Mucosa of stomach (tissue), 1 donor: ENCODE measurements at regions not wholly inside any gene's neighbourhood (a gene's known extent, or its start where the extent isn't known, plus 50 kb on each side); places are given as distances from the start of the nearest gene placed in this dataset.
"Not testable (repeated sequence)": the region's sequence is repeated elsewhere in the genome, so short reads cannot be mapped to it uniquely, and the experiment has no call there.

Experiments used
- H3K27me3 ChIP-seq: one replicate; pipeline ENCODE4 v1.7.0; 2013; ENCODE audit warnings: mild to moderate bottlenecking, low read length; ENCODE audit not compliant: control insufficient read depth, insufficient read depth
- H3K36me3 ChIP-seq: one replicate; pipeline ENCODE4 v1.7.0; 2013; ENCODE audit warnings: low read length; ENCODE audit not compliant: control insufficient read depth, insufficient read depth
- H3K4me1 ChIP-seq: one replicate; pipeline ENCODE4 v1.7.0; 2013; ENCODE audit warnings: mild to moderate bottlenecking, low read length; ENCODE audit not compliant: control insufficient read depth, insufficient read depth
- H3K4me3 ChIP-seq: one replicate; pipeline ENCODE4 v1.7.0; 2013; ENCODE audit warnings: low read length
- H3K9ac ChIP-seq: one replicate; pipeline ENCODE4 v1.7.0; 2013; ENCODE audit warnings: mild to moderate bottlenecking, low read length, moderate library complexity
- H3K9me3 ChIP-seq: one replicate; pipeline ENCODE4 v1.7.0; 2013; ENCODE audit warnings: mild to moderate bottlenecking, low read length, moderate library complexity; ENCODE audit not compliant: control insufficient read depth
- donor health status: Pancreatic carcinoma.

DNA sequence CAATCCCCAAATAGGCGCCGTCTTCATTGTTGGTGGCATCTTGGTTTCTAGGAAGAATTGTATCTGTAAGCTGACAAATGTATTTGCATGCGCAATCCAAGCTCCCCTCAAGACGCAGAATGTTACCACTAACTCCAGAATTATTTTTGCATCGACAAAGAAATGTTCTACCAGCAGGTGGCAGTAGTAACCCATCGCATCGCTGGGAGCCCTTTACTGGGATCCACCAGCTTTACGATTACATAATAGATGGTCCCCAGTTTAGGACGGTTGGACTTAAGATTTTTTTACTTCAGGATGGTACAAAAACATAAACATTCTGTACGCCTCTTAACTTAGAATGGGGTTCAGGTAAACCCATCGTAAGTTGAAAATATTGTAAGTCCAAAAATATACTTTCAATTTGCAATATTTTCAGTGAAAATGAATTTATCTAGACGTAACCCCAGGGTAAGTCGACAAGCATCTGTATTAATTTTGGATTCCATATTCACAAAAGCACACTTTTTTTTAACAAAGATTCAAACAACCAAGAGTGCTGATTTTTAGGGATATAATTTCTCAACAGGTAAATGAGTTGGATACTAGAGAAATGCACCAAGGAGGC lies 114.0 kb upstream of the COBL start:
- Histone ChIP-seq H3K4me3 (no peak overlapping the region), H3K4me1 (no peaks in the 10 kb centered on the region), H3K9me3 (no peaks in the 10 kb centered on the region), H3K9ac (no peak overlapping the region), H3K36me3 (no peaks in the 10 kb centered on the region), H3K27me3 (no peaks in the 10 kb centered on the region)

GRCh38 chr7:51428217-51428887 lies 111.7 kb upstream of the COBL start:
- Histone ChIP-seq H3K36me3 (no peaks in the 10 kb centered on the region), H3K4me3 (no peak overlapping the region), H3K9ac (no peak overlapping the region), H3K9me3 (no peaks in the 10 kb centered on the region), H3K4me1 (no peaks in the 10 kb centered on the region), H3K27me3 (no peaks in the 10 kb centered on the region)

DNA sequence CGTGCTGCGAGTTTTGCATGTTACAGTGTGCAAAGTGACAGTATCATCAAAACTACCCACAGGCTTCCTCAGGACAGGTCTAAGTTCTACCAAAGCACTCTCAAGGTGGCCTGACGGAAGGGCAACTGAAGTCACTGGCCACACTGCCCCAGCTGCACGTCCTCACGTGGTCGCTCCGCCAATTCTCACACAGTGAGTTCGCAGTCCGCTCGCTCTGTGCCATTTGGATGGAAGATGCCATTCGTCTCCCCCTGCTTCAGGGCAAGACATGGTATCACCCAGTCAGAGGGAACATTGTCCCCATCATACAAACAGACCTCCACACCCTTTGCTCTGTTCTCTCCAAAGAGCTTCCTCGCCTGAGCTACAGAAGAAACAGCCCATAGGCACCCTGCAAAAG lies 109.6 kb upstream of the COBL start:
- Histone ChIP-seq H3K4me1 (no peaks in the 10 kb centered on the region), H3K36me3 (no peaks in the 10 kb centered on the region), H3K9ac (no peak overlapping the region), H3K9me3 (no peaks in the 10 kb centered on the region), H3K4me3 (no peak overlapping the region), H3K27me3 (no peaks in the 10 kb centered on the region)

DNA sequence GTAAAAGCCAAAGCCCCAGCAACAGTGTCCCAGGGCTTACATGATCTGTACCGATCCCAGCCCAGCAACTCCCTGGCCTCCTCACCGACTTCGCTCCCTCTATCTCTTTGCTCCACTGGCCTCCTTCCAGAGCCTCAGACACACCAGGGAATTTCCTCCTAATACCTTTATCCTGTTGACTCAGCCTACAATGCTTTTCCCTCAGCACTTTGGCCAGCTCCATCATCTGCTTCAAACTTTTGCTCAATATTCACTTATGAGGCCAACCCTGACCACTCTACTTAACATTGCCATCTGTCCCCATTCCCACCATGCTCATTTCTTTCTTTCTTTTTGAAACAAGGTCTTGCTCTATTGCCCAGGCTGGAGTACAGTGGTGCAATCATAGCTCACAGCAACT lies 93.3 kb upstream of the COBL start:
- not testable (repeated sequence) for H3K4me1 ChIP-seq, H3K9ac ChIP-seq, H3K4me3 ChIP-seq, H3K9me3 ChIP-seq, H3K36me3 ChIP-seq, H3K27me3 ChIP-seq

- not testable (repeated sequence) for H3K4me1 ChIP-seq, H3K27me3 ChIP-seq, H3K4me3 ChIP-seq, H3K9ac ChIP-seq, H3K9me3 ChIP-seq, H3K36me3 ChIP-seq
Observed at GRCh38 chr7:51397608-51398007, 81.0 kb upstream of the COBL start.

DNA sequence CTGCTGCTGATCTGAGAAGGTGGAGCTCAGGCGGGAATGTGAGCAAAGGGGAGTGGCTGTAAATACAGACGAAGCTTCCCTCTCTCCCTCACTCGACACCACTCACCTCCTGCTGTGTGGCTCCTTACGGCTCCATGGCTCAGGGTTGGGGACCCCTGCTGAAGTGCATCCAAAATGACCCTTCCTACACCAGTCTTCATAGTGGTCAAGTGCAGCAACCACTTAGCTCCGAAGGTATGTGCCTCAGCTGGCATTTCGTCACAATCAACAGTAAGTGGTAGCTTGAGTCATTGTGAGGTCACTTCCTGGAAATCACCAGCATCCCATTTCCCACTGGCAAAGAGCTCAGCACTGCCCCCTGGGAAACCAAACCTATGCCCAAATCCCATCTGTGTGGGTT lies 76.4 kb upstream of the COBL start:
- H3K9ac ChIP-seq, H3K9me3 ChIP-seq, H3K4me1 ChIP-seq, H3K27me3 ChIP-seq, H3K4me3 ChIP-seq, H3K36me3 ChIP-seq: not testable (repeated sequence)

- H3K9me3 ChIP-seq, H3K4me3 ChIP-seq, H3K27me3 ChIP-seq, H3K36me3 ChIP-seq, H3K4me1 ChIP-seq, H3K9ac ChIP-seq: not testable (repeated sequence)
Observed at GRCh38 chr7:51389952-51390351, 73.3 kb upstream of the COBL start.

GRCh38 chr7:51389216-51389812 lies 72.7 kb upstream of the COBL start:
- H3K27me3 ChIP-seq, H3K9me3 ChIP-seq, H3K36me3 ChIP-seq, H3K9ac ChIP-seq, H3K4me3 ChIP-seq, H3K4me1 ChIP-seq: not testable (repeated sequence)

DNA sequence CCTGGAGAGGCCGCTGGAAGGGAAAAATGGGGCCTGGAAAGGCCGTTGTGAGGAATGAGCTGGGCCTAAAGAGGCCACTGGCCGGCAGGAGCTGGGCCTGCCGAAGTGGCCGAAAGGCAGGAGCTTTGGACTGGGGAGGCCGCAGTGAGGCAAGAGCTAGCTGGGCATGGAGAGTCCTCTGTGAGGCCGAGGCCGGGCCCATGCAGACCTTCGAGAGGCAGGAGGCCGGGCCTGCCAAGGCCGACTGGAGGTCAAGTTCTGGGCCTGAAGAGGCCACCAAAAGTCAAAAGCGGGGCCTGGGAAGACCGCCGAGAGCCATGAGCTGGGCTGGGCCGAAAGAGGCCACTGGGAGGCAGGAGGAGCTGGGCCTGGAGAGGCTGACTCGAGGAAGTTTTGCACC lies 71.6 kb upstream of the COBL start:
- H3K9ac ChIP-seq, H3K36me3 ChIP-seq, H3K4me3 ChIP-seq, H3K9me3 ChIP-seq, H3K27me3 ChIP-seq, H3K4me1 ChIP-seq: not testable (repeated sequence)

DNA sequence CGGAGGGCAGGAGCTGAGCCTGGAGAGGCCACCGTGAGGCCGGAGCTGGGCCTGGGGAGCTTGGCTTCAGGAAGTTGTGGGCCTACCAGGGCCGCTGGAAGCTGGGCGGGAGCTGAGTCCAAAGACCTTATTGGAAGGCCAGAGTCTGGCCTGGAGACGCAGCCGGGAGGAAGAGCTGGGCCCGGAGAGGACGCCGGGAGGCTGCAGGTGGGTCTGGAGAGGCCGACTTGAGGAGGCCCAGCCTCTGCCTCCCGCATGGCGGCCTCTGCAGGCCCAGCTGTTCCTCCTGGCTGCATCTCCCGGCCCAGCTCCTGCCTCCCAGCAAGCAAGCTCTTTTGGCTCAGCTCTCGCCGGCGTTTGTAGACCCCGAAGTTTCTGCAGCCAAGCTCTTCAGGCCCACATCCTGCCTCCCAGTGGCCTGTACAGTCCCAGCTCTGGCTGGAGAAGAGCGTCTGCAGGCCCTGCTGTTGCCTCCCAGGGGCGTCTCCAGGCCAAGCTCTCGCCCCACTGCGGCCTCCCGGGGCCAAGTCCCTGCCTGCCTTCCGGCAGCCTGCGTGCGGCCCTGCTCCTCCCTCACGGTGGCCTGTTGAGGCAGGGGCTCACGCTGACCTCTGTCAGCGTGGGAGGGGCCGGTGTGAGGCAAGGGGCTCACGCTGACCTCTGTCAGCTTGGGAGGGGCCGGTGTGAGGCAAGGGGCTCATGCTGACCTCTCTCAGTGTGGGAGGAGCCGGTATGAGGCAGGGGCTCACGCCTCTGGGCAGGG lies 70.4 kb upstream of the COBL start:
- not testable (repeated sequence) for H3K27me3 ChIP-seq, H3K4me3 ChIP-seq, H3K9ac ChIP-seq, H3K36me3 ChIP-seq, H3K4me1 ChIP-seq, H3K9me3 ChIP-seq

DNA sequence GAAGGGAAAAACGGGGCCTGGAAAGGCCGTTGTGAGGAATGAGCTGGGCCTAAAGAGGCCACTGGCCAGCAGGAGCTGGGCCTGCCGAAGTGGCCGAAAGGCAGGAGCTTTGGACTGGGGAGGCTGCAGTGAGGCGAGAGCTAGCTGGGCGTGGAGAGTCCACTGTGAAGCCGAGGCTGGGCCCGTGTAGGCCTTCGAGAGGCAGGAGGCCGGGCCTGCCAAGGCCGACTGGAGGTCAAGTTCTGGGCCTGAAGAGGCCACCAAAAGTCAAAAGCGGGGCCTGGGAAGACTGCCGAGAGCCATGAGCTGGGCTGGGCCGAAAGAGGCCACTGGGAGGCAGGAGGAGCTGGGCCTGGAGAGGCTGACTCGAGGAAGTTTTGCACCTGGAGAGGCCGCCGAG lies 69.6 kb upstream of the COBL start:
- not testable (repeated sequence) for H3K27me3 ChIP-seq, H3K36me3 ChIP-seq, H3K9me3 ChIP-seq

DNA sequence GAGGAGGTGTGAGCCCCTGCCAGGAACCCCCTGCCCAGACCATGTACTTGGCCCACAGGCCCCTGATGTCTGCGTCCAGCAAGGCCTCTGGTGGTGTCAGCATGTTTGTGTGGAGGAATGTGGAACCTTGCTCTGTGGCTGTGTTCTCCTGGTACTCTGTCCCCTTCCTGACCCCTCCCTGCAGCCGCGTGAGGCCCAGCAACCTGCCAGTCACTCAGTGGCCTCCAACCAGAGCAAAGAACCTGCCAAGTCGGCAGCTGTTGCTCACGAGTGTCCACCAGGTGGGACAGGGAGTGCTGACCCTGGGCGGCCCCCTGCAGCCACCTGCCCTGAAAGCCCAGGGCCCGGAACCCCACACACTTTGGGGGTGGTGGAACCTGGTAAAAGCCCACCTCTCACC lies 65.6 kb upstream of the COBL start:
- not testable (repeated sequence) for H3K4me3 ChIP-seq, H3K9ac ChIP-seq, H3K9me3 ChIP-seq, H3K36me3 ChIP-seq, H3K27me3 ChIP-seq, H3K4me1 ChIP-seq

More for the DNA sequence above, 69.6 kb upstream of the COBL start:
- not testable (repeated sequence) for H3K4me1 ChIP-seq, H3K4me3 ChIP-seq, H3K9ac ChIP-seq
